Skeletal muscle tissue (tissue), 3 donors: ENCODE measurements at regions not wholly inside any gene's neighbourhood (a gene's known extent, or its start where the extent isn't known, plus 50 kb on each side); places are given as distances from the start of the nearest gene placed in this dataset.
"Not testable (repeated sequence)": the region's sequence is repeated elsewhere in the genome, so short reads cannot be mapped to it uniquely, and the experiment has no call there.

ENCODE experiments used
- H3K27ac ChIP-seq: one replicate; pipeline ENCODE4 v1.7.0; 2013; ENCODE audit warnings: mild to moderate bottlenecking, low read depth, low read length, inconsistent platforms
- H3K27me3 ChIP-seq, 3 donors: one replicate each; pipeline ENCODE4 v1.7.0; 2013; ENCODE audit warnings: low read length in 3 of 3; ENCODE audit not compliant: control insufficient read depth in 3 of 3, insufficient read depth in 3 of 3
- H3K36me3 ChIP-seq, 3 donors: one replicate each; pipeline ENCODE4 v1.7.0; 2013; ENCODE audit warnings: low read length in 3 of 3; ENCODE audit not compliant: control insufficient read depth in 3 of 3, insufficient read depth in 3 of 3
- H3K4me1 ChIP-seq, 3 donors: one replicate each; pipeline ENCODE4 v1.7.0; 2013; ENCODE audit warnings: low read length in 3 of 3, mild to moderate bottlenecking in 3 of 3; ENCODE audit not compliant: control insufficient read depth in 3 of 3, insufficient read depth in 3 of 3
- H3K4me3 ChIP-seq, 3 donors: one replicate each; pipeline ENCODE4 v1.7.0; 2013; ENCODE audit warnings: low read length in 3 of 3
- H3K9ac ChIP-seq, 3 donors: one replicate each; pipeline ENCODE4 v1.7.0; 2013; ENCODE audit warnings: low read length in 3 of 3, mild to moderate bottlenecking in 3 of 3, moderate library complexity in 2 of 3, low read depth in 1 of 3
- H3K9me3 ChIP-seq, 3 donors: one replicate each; pipeline ENCODE4 v1.7.0; 2013; ENCODE audit warnings: low read length in 3 of 3; ENCODE audit not compliant: control insufficient read depth in 3 of 3
- donor health status: Osteomylitis.

DNA sequence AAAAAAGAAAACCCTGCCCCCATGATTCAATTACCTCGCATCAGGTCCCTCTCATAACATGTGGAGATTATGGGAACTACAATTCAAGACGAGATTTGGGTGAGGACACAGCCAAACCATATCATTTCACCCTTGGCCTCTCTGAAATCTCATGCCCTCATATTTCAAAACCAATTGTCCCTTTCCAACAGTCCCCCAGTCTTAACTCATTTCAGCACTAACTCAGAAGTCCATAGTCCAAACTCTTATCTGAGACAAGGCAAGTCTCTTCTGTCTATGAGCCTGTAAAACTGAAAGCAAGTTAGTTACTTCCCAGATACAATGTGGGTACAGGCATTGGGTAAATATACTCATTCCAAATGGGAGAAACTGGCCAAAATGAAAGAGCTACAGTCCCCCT, 536.1 kb downstream of the MEI4 start:
- Histone ChIP-seq H3K9me3 (no peaks in the 10 kb centered on the region), H3K27me3 (no peaks in the 10 kb centered on the region), H3K27ac (no peak overlapping the region), H3K4me3 (no peak overlapping the region), H3K36me3 (no peaks in the 10 kb centered on the region), H3K9ac (no peak overlapping the region), H3K4me1 (no peaks in the 10 kb centered on the region)

DNA sequence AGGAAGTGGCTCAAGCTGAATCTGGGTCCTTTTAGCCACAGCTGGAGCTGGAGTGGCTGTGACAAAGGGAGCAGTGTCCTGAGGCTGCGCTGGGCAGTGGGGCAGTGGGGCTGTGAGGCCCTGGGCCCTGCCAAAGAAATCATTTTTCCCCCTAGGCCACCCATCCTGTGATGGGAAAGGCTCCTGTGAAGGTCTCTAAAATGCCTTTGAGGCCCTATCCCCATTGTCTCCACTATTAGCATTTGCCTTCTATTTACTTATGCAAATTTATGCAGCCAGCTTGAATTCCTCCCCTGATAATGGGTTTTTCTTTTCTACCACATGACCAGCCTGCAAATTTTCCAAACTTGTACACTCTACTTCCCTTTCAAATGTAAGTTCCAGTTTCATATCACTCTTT, 539.2 kb downstream of the MEI4 start:
- Histone ChIP-seq H3K4me3 (no peak overlapping the region), H3K9ac (no peak overlapping the region), H3K9me3 (no peaks in the 10 kb centered on the region), H3K27ac (no peak overlapping the region), H3K27me3 (no peaks in the 10 kb centered on the region), H3K36me3 (no peaks in the 10 kb centered on the region), H3K4me1 (no peaks in the 10 kb centered on the region)

GRCh38 chr6:78199044-78199443, 546.2 kb downstream of the MEI4 start:
- Histone ChIP-seq H3K4me3 (no peak overlapping the region), H3K9ac (no peak overlapping the region), H3K9me3 (no peaks in the 10 kb centered on the region), H3K27me3 (no peaks in the 10 kb centered on the region), H3K36me3 (no peaks in the 10 kb centered on the region), H3K4me1 (no peaks in the 10 kb centered on the region), H3K27ac (no peak overlapping the region)

GRCh38 chr6:78222226-78222625, 569.4 kb downstream of the MEI4 start:
- Histone ChIP-seq H3K4me1 (no peaks in the 10 kb centered on the region), H3K27ac (no peak overlapping the region), H3K9ac (no peak overlapping the region), H3K9me3 (no peaks in the 10 kb centered on the region), H3K36me3 (no peaks in the 10 kb centered on the region), H3K27me3 (no peaks in the 10 kb centered on the region), H3K4me3 (no peak overlapping the region)

DNA sequence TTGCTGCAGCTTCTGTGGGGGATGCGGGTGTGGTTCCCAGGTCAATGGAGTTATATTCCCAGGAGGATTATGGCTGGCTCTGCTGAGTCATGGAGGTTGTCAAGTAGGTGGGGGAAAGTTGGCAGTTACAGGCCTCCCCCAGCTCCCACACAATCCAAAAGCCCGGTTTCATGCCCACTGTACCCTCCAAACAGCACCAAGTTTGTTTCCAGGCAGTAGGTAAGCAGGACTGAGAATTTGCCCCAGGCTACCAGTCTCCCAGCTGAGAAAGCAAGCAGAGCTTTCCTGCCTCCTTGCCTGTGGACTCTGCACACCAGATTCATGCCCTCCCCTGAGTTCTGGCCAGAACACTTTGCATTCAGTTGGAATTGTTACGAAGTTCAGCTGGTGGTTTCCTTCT, 578.2 kb downstream of the MEI4 start:
- H3K27ac ChIP-seq: no peak overlapping the region

GRCh38 chr6:78243519-78243918, 590.7 kb downstream of the MEI4 start:
- H3K9ac ChIP-seq: no peak overlapping the region
- H3K27ac ChIP-seq: no peak overlapping the region
- no peaks in the 10 kb centered on the region for H3K27me3 ChIP-seq
- H3K4me3 ChIP-seq: no peak overlapping the region
- no peaks in the 10 kb centered on the region for H3K36me3 ChIP-seq
- H3K4me1 ChIP-seq: no peaks in the 10 kb centered on the region
- H3K9me3 ChIP-seq: peaks cover 0 to 3% (median 0%) of the 10 kb centered on the region in 3 donors

More for the DNA sequence above, 578.2 kb downstream of the MEI4 start:
- H3K27me3 ChIP-seq: no peaks in the 10 kb centered on the region
- no peaks in the 10 kb centered on the region for H3K4me1 ChIP-seq
- no peaks in the 10 kb centered on the region for H3K9me3 ChIP-seq
- no peak overlapping the region for H3K4me3 ChIP-seq
- no peaks in the 10 kb centered on the region for H3K36me3 ChIP-seq
- H3K9ac ChIP-seq: no peak overlapping the region

DNA sequence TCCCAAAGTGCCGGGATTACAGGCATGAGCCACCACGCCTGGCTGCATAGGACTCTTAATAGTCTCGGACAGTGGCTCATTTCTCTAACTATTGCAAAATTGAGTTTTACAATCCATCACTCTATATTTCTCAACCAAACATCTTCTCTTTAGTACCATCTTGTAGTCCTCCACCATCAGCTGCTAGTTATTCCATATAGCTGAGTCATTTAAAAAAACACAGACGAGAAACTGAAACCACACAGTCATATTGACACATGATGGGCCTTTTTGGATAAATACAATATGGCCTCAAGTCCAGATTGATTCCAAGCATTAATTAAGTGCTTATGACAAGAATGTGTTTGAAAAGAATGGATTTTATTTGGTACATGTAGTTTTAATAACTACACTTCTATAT, 599.1 kb downstream of the MEI4 start:
- Histone ChIP-seq H3K4me3 (no peak overlapping the region), H3K4me1 (no peaks in the 10 kb centered on the region), H3K27me3 (no peaks in the 10 kb centered on the region), H3K27ac (no peak overlapping the region), H3K9me3 (peaks cover 0 to 1% (median 0%) of the 10 kb centered on the region in 3 donors), H3K36me3 (no peaks in the 10 kb centered on the region), H3K9ac (no peak overlapping the region)

GRCh38 chr6:78253618-78254017, 600.8 kb downstream of the MEI4 start:
- H3K9me3 ChIP-seq: peaks cover 0 to 1% (median 0%) of the 10 kb centered on the region in 3 donors
- no peaks in the 10 kb centered on the region for H3K36me3 ChIP-seq
- H3K4me3 ChIP-seq: no peak overlapping the region
- H3K4me1 ChIP-seq: no peaks in the 10 kb centered on the region
- no peaks in the 10 kb centered on the region for H3K27me3 ChIP-seq
- H3K9ac ChIP-seq: no peak overlapping the region
- no peak overlapping the region for H3K27ac ChIP-seq

DNA sequence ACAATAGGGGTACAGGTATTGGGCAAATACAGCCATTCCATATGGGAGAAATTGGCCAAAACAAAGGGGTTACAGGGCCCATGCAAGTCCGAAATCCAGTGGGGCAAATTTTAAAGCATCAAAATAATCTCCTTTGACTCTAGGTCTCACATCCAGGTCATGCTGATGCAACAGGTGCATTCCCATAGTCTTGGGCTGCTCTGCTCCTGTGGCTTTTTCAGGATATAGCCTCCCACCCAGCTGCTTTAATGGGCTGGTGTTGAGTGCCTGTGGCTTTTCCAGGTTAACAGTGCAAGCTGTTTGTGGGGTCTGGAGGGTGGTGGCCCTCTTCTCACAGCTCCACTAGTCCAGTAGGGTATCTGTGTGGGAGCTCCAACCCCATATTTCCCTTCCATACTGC, 607.1 kb downstream of the MEI4 start:
- no peaks in the 10 kb centered on the region for H3K9me3 ChIP-seq
- no peaks in the 10 kb centered on the region for H3K36me3 ChIP-seq
- no peaks in the 10 kb centered on the region for H3K4me1 ChIP-seq
- no peak overlapping the region for H3K4me3 ChIP-seq
- H3K9ac ChIP-seq: no peak overlapping the region
- H3K27me3 ChIP-seq: no peaks in the 10 kb centered on the region
- H3K27ac ChIP-seq: no peak overlapping the region

- H3K4me1 ChIP-seq, H3K27ac ChIP-seq, H3K9ac ChIP-seq, H3K36me3 ChIP-seq, H3K9me3 ChIP-seq, H3K27me3 ChIP-seq, H3K4me3 ChIP-seq: not testable (repeated sequence)
Observed at GRCh38 chr6:78260427-78260826, 606.9 kb upstream of the IRAK1BP1 start.
